ENCODE measurements at regions not wholly inside any gene's neighbourhood (a gene's known extent, or its start where the extent isn't known, plus 50 kb on each side); places are given as distances from the start of the nearest gene placed in this dataset.

- TF ChIP-seq, protein P1, sequence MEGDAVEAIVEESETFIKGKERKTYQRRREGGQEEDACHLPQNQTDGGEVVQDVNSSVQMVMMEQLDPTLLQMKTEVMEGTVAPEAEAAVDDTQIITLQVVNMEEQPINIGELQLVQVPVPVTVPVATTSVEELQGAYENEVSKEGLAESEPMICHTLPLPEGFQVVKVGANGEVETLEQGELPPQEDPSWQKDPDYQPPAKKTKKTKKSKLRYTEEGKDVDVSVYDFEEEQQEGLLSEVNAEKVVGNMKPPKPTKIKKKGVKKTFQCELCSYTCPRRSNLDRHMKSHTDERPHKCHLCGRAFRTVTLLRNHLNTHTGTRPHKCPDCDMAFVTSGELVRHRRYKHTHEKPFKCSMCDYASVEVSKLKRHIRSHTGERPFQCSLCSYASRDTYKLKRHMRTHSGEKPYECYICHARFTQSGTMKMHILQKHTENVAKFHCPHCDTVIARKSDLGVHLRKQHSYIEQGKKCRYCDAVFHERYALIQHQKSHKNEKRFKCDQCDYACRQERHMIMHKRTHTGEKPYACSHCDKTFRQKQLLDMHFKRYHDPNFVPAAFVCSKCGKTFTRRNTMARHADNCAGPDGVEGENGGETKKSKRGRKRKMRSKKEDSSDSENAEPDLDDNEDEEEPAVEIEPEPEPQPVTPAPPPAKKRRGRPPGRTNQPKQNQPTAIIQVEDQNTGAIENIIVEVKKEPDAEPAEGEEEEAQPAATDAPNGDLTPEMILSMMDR (IDR thresholded peaks at IDR 0.05; ENCODE audit: low read depth, low read length), result no peak
- no peak for TF ChIP-seq POLR2A (IDR thresholded peaks at IDR 0.05; ENCODE audit: extremely low read depth, insufficient read length)
- TF ChIP-seq, protein P2, sequence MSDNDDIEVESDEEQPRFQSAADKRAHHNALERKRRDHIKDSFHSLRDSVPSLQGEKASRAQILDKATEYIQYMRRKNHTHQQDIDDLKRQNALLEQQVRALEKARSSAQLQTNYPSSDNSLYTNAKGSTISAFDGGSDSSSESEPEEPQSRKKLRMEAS (IDR thresholded peaks at IDR 0.05; ENCODE audit: low read depth, low read length), result no peak
These were observed 95.1 kb upstream of the DACH1 start for GRCh38 chr13:71962126-71962525.
